ENCODE measurements at regions not wholly inside any gene's neighbourhood (a gene's known extent, or its start where the extent isn't known, plus 50 kb on each side); places are given as distances from the start of the nearest gene placed in this dataset.
"Not testable (repeated sequence)": the region's sequence is repeated elsewhere in the genome, so short reads cannot be mapped to it uniquely, and the experiment has no call there.

DNA sequence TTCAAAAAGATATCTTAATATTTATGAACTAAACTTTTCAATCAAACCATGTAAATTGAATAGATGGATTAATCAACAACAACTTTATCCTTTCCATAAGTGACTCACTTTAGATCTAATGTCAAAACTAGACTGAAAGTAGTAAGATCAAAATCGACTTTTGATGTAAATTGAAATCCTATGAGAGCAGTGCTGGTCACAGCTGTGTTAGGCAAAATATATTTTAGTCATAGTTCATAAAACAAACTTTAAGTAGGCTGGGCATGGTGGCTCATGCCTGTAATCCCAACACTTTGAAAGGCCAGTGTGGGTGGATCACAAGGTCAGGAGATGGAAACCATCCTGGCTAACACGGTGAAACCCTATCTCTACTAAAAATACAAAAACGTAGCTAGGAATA is 245.5 kb downstream of the CDY2A start:
- H3K79me2 ChIP-seq (ENCODE audit: control insufficient read depth, insufficient read depth, low read length); POLR2A ChIA-PET; H3K4me1 ChIP-seq (ENCODE audit: control insufficient read depth, extremely low read depth, insufficient read depth, low read length); dilution Hi-C loops (cut with MboI; ENCODE audit: extremely low pct_ligation_motif_present, low sequenced_read_pairs); H3K9ac ChIP-seq (replicated peaks; ENCODE audit: extremely low read depth, insufficient read depth, low read length); H3K9me3 ChIP-seq (replicated peaks; ENCODE audit: control insufficient read depth, insufficient read depth, low read length); CTCF ChIA-PET; BruUV-seq (replicated peaks); H3K27me3 ChIP-seq (ENCODE audit: control insufficient read depth in 2 of 2, insufficient read depth in 2 of 2, low read length in 2 of 2); H3K36me3 ChIP-seq (ENCODE audit: control insufficient read depth in 2 of 2, extremely low read depth in 1 of 2, insufficient read depth in 2 of 2, low read length in 2 of 2); H2AFZ ChIP-seq (ENCODE audit: low read depth, low read length); H4K20me1 ChIP-seq (replicated peaks; ENCODE audit: control insufficient read depth, extremely low read depth, insufficient read depth, low read length); DNase-seq (ENCODE audit: low read depth, low spot score); FAIRE-seq; H3K4me2 ChIP-seq (ENCODE audit: insufficient read depth, low read length); intact Hi-C loops (cut with micrococcal nuclease); H3K9me1 ChIP-seq (replicated peaks; ENCODE audit: control insufficient read depth, extremely low read depth, insufficient read depth, low read length); H3K27ac ChIP-seq (ENCODE audit: insufficient read depth, low read depth, low read length); H3K4me3 ChIP-seq (replicated peaks in 1 of 3; ENCODE audit: insufficient read depth in 1 of 3, low read depth in 1 of 3, low read length in 3 of 3): not testable (repeated sequence)

DNA sequence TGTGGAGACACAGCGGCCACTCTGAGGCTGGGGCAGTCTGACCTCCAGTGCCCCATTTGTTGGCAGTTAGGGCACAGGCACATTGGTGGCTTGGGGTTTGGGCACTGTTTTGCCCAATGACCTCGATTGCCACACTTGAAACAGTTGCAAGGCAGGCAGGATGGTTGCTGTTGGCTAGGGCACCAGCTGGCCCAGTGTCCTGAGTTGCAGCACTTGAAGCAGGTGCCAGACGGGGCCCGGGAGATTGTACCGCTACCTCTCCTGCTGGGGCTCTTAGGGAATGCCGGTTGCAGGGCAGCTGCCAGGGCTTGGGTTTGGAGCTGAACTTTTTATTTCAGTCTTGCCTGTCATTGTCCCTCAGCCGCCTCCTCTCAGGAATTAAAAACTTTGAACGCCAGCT is 252.2 kb upstream of the HSFY1 start:
- H3K36me3 ChIP-seq (ENCODE audit: control insufficient read depth in 2 of 2, extremely low read depth in 1 of 2, insufficient read depth in 2 of 2, low read length in 2 of 2); H3K9me3 ChIP-seq (replicated peaks; ENCODE audit: control insufficient read depth, insufficient read depth, low read length); H3K4me3 ChIP-seq (replicated peaks in 1 of 3; ENCODE audit: insufficient read depth in 1 of 3, low read depth in 1 of 3, low read length in 3 of 3); DNase-seq (ENCODE audit: low read depth, low spot score); H3K4me1 ChIP-seq (ENCODE audit: control insufficient read depth, extremely low read depth, insufficient read depth, low read length); FAIRE-seq; H3K9ac ChIP-seq (replicated peaks; ENCODE audit: extremely low read depth, insufficient read depth, low read length); H3K9me1 ChIP-seq (replicated peaks; ENCODE audit: control insufficient read depth, extremely low read depth, insufficient read depth, low read length); intact Hi-C loops (cut with micrococcal nuclease); POLR2A ChIA-PET; H4K20me1 ChIP-seq (replicated peaks; ENCODE audit: control insufficient read depth, extremely low read depth, insufficient read depth, low read length); CTCF ChIA-PET; BruUV-seq (replicated peaks); H3K27me3 ChIP-seq (ENCODE audit: control insufficient read depth in 2 of 2, insufficient read depth in 2 of 2, low read length in 2 of 2); dilution Hi-C loops (cut with MboI; ENCODE audit: extremely low pct_ligation_motif_present, low sequenced_read_pairs); H2AFZ ChIP-seq (ENCODE audit: low read depth, low read length); H3K4me2 ChIP-seq (ENCODE audit: insufficient read depth, low read length); H3K79me2 ChIP-seq (ENCODE audit: control insufficient read depth, insufficient read depth, low read length); H3K27ac ChIP-seq (ENCODE audit: insufficient read depth, low read depth, low read length): not testable (repeated sequence)

DNA sequence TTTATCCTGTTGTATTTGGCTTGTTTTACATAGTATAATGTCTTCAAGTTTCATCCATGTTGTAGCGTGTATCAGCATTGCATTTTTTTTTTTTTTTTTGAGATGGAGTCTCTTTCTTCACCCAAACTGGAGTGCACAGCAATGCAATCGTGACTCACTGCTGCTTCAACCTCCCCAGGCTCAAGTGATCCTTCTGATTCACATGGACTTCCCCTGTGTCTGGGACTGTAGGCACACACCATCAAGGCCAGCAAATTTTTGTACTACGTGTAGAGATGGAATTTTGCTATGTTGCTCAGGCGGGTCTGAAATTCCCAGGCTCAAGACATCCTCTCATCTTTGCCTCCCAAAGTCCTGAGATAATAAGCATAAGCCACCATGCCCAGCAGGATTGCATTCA is 248.1 kb upstream of the HSFY1 start:
- FAIRE-seq; dilution Hi-C loops (cut with MboI; ENCODE audit: extremely low pct_ligation_motif_present, low sequenced_read_pairs); H3K9me3 ChIP-seq (replicated peaks; ENCODE audit: control insufficient read depth, insufficient read depth, low read length); H3K4me3 ChIP-seq (replicated peaks in 1 of 3; ENCODE audit: insufficient read depth in 1 of 3, low read depth in 1 of 3, low read length in 3 of 3); DNase-seq (ENCODE audit: low read depth, low spot score); H2AFZ ChIP-seq (ENCODE audit: low read depth, low read length); H3K79me2 ChIP-seq (ENCODE audit: control insufficient read depth, insufficient read depth, low read length); H3K9ac ChIP-seq (replicated peaks; ENCODE audit: extremely low read depth, insufficient read depth, low read length); H3K27ac ChIP-seq (ENCODE audit: insufficient read depth, low read depth, low read length); H4K20me1 ChIP-seq (replicated peaks; ENCODE audit: control insufficient read depth, extremely low read depth, insufficient read depth, low read length); CTCF ChIA-PET; H3K36me3 ChIP-seq (ENCODE audit: control insufficient read depth in 2 of 2, extremely low read depth in 1 of 2, insufficient read depth in 2 of 2, low read length in 2 of 2); H3K4me2 ChIP-seq (ENCODE audit: insufficient read depth, low read length); POLR2A ChIA-PET; BruUV-seq (replicated peaks); intact Hi-C loops (cut with micrococcal nuclease); H3K4me1 ChIP-seq (ENCODE audit: control insufficient read depth, extremely low read depth, insufficient read depth, low read length); H3K9me1 ChIP-seq (replicated peaks; ENCODE audit: control insufficient read depth, extremely low read depth, insufficient read depth, low read length); H3K27me3 ChIP-seq (ENCODE audit: control insufficient read depth in 2 of 2, insufficient read depth in 2 of 2, low read length in 2 of 2): not testable (repeated sequence)

DNA sequence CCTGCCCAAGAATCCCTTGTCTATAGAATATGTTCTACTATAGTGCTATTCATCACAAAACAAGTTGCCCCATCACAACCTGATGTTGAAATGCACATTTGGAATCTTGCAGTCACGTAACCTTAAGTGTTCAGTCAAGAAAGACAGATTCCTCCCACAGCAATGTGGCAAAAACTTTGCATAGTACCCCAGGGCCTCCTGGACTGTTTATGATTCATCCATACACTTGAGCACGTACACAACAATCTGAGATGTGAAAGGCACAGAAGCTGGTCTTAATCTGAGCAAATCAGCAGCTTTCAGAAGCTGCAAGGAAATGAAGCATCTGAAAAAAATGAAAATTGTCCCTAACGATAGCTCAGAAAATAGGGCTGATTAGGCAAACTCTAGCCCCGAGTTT is 240.2 kb upstream of the HSFY1 start:
- H3K36me3 ChIP-seq (ENCODE audit: control insufficient read depth in 2 of 2, extremely low read depth in 1 of 2, insufficient read depth in 2 of 2, low read length in 2 of 2); dilution Hi-C loops (cut with MboI; ENCODE audit: extremely low pct_ligation_motif_present, low sequenced_read_pairs); H2AFZ ChIP-seq (ENCODE audit: low read depth, low read length); CTCF ChIA-PET; H3K4me2 ChIP-seq (ENCODE audit: insufficient read depth, low read length); BruUV-seq (replicated peaks); H3K27ac ChIP-seq (ENCODE audit: insufficient read depth, low read depth, low read length); H3K27me3 ChIP-seq (ENCODE audit: control insufficient read depth in 2 of 2, insufficient read depth in 2 of 2, low read length in 2 of 2); H3K4me3 ChIP-seq (replicated peaks in 1 of 3; ENCODE audit: insufficient read depth in 1 of 3, low read depth in 1 of 3, low read length in 3 of 3); POLR2A ChIA-PET; H3K79me2 ChIP-seq (ENCODE audit: control insufficient read depth, insufficient read depth, low read length); H3K9ac ChIP-seq (replicated peaks; ENCODE audit: extremely low read depth, insufficient read depth, low read length); DNase-seq (ENCODE audit: low read depth, low spot score); intact Hi-C loops (cut with micrococcal nuclease); H3K4me1 ChIP-seq (ENCODE audit: control insufficient read depth, extremely low read depth, insufficient read depth, low read length); H4K20me1 ChIP-seq (replicated peaks; ENCODE audit: control insufficient read depth, extremely low read depth, insufficient read depth, low read length); H3K9me1 ChIP-seq (replicated peaks; ENCODE audit: control insufficient read depth, extremely low read depth, insufficient read depth, low read length); H3K9me3 ChIP-seq (replicated peaks; ENCODE audit: control insufficient read depth, insufficient read depth, low read length): not testable (repeated sequence)
- peak; percentile 48 for FAIRE-seq

Measured in endothelial cell of umbilical vein (primary cell).